ENCODE measurements at regions not wholly inside any gene's neighbourhood (a gene's known extent, or its start where the extent isn't known, plus 50 kb on each side); places are given as distances from the start of the nearest gene placed in this dataset.

DNA sequence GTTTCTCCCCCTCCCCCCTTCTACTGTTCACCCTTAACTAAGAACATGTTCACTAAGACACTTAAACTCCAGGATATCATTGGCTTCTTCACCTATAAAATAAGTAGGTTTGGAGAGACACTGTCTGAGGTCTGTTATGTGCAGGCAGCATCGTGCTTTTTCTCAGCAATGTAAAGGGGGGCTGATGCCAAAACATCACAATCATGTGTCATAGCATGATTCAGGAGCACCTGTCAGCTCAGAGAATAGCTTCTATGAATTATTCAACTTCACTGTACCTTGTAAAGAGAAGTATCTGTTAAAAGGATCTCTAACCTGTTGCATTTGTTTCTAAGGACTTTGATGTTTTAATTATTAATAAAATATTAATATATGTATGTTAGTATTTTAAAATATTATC is 211.4 kb upstream of the EPHA3 start:
- Mint-ChIP-seq H3K9me3 (peaks cover 0 to 7% of the 10 kb centered on the region in 2 donors), H3K27me3 (no peaks in the 10 kb centered on the region), H3K4me3 (no peak overlapping the region), H3K4me1 (no peaks in the 10 kb centered on the region), H3K27ac (no peak overlapping the region)
- DNase-seq = no peak
- ATAC-seq = no peak

DNA sequence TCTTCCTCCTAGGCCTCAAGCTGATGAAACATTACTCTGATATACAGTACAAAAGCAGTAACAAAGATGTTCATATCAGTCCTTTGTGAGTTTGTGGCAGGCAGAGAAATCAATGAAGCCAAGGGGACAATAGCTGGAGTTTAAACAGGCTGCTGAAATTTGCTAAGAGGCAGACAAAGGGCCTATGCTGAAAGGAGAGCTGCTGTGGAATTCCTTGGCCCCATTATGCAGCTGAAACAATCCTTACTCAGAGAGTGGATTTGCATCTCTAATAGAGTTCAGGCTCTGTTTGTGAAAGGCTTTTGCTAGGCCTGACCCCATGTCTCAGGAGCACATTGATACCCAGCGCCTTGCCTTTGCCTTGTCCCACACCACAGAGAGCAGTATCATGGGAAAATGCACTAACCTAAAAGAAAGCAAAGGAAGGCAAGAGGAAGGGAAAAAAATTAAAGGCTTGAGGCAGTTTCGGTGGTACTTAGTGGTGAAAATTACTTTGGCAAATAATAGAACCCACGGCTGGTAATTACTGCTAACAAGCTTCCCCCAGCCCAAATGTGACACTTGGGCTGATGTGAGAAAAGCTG is 195.0 kb upstream of the EPHA3 start:
- DNase-seq (no peak), ATAC-seq (no peak)
- Mint-ChIP-seq H3K9me3 (peaks cover 0 to 4% of the 10 kb centered on the region in 2 donors), H3K27me3 (no peaks in the 10 kb centered on the region), H3K4me3 (no peak overlapping the region), H3K27ac (no peak overlapping the region), H3K4me1 (no peaks in the 10 kb centered on the region)

DNA sequence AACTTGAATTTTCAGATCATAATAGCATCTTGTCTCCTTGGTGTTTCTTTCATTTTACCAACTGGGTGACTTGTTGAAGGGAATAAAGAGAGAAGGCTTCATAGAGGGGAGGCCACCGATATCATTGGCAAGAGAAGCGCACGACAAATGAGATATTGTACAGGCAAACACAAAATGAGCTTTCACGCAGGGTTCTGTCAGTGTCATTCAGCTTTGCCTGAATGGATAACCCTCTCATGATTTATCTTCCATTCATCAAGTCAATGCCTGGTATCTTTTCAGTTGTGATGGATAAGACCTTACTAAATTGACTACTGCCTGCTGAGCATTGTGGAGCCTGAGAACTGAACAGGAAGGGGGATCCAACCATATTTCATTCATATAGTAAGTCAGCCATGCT is 188.6 kb upstream of the EPHA3 start:
- Mint-ChIP-seq H3K4me1 (no peaks in the 10 kb centered on the region), H3K4me3 (no peak overlapping the region), H3K27ac (no peak overlapping the region), H3K9me3 (peaks cover 0 to 9% of the 10 kb centered on the region in 2 donors), H3K27me3 (no peaks in the 10 kb centered on the region)
- ATAC-seq (no peak), DNase-seq (no peak)

DNA sequence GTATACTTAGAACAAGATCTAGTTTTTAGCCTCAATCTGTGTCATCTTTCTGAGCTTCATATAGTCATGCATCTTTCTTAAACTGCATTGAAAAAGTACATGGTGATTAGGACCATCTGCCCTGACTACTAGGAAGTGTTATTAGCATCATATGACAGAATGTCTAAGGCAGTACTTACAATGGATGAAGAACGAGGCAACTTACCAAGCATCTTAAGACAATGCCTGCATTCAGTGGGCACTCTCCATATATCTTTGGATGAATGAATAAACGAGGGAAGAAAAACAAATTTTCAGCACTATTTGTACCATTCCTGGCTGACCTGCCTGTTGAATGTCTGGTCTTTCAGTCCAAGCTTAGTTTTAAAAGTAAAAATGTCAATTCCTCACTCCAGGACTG is 185.4 kb upstream of the EPHA3 start:
- H3K4me1 Mint-ChIP-seq = no peaks in the 10 kb centered on the region
- peaks cover 0 to 4% of the 10 kb centered on the region in 2 donors for H3K9me3 Mint-ChIP-seq
- H3K27ac Mint-ChIP-seq = no peak overlapping the region
- no peak overlapping the region for H3K4me3 Mint-ChIP-seq
- ATAC-seq (no peak), DNase-seq (no peak)
- H3K27me3 Mint-ChIP-seq = no peaks in the 10 kb centered on the region

- Mint-ChIP-seq H3K4me1 (no peaks in the 10 kb centered on the region), H3K4me3 (no peak overlapping the region), H3K9me3 (no peaks in the 10 kb centered on the region), H3K27me3 (no peaks in the 10 kb centered on the region), H3K27ac (no peak overlapping the region)
- DNase-seq (no peak), ATAC-seq (no peak)
Measured at GRCh38 chr3:88926221-88926620, 181.2 kb upstream of the EPHA3 start.

- H3K4me3 Mint-ChIP-seq = no peak overlapping the region
- no peaks in the 10 kb centered on the region for H3K4me1 Mint-ChIP-seq
- H3K27ac Mint-ChIP-seq = no peak overlapping the region
- DNase-seq (no peak), ATAC-seq (no peak)
- H3K9me3 Mint-ChIP-seq = peaks cover 0 to 9% of the 10 kb centered on the region in 2 donors
- no peaks in the 10 kb centered on the region for H3K27me3 Mint-ChIP-seq
Measured at GRCh38 chr3:88930611-88931010, 176.8 kb upstream of the EPHA3 start.

GRCh38 chr3:88936831-88937230 is 170.6 kb upstream of the EPHA3 start:
- Mint-ChIP-seq H3K4me3 (no peak overlapping the region), H3K9me3 (peaks cover 8 to 22% of the 10 kb centered on the region in 2 donors), H3K27me3 (no peaks in the 10 kb centered on the region), H3K27ac (no peak overlapping the region), H3K4me1 (no peaks in the 10 kb centered on the region)
- ATAC-seq (no peak), DNase-seq (no peak)

- peaks cover 8 to 14% of the 10 kb centered on the region in 2 donors for H3K9me3 Mint-ChIP-seq
- no peak overlapping the region for H3K4me3 Mint-ChIP-seq
- H3K27me3 Mint-ChIP-seq = no peaks in the 10 kb centered on the region
- no peaks in the 10 kb centered on the region for H3K4me1 Mint-ChIP-seq
- no peak overlapping the region for H3K27ac Mint-ChIP-seq
- DNase-seq = no peak
- ATAC-seq = no peak
Measured at GRCh38 chr3:88940296-88940695, 167.1 kb upstream of the EPHA3 start.

GRCh38 chr3:88947013-88947412 is 160.4 kb upstream of the EPHA3 start:
- DNase-seq = no peak
- Mint-ChIP-seq H3K9me3 (peaks cover 8 to 12% of the 10 kb centered on the region in 2 donors), H3K4me3 (no peak overlapping the region)

GRCh38 chr3:88954853-88955252 is 152.6 kb upstream of the EPHA3 start:
- no peak for DNase-seq
- ATAC-seq = no peak
- no peaks in the 10 kb centered on the region for H3K27me3 Mint-ChIP-seq
- no peaks in the 10 kb centered on the region for H3K4me1 Mint-ChIP-seq
- no peak overlapping the region for H3K4me3 Mint-ChIP-seq
- H3K27ac Mint-ChIP-seq = no peak overlapping the region
- peaks cover 0 to under 1% of the 10 kb centered on the region in 2 donors for H3K9me3 Mint-ChIP-seq

More at GRCh38 chr3:88947013-88947412, 160.4 kb upstream of the EPHA3 start:
- no peak for ATAC-seq
- Mint-ChIP-seq H3K27ac (no peak overlapping the region), H3K4me1 (no peaks in the 10 kb centered on the region), H3K27me3 (no peaks in the 10 kb centered on the region)

DNA sequence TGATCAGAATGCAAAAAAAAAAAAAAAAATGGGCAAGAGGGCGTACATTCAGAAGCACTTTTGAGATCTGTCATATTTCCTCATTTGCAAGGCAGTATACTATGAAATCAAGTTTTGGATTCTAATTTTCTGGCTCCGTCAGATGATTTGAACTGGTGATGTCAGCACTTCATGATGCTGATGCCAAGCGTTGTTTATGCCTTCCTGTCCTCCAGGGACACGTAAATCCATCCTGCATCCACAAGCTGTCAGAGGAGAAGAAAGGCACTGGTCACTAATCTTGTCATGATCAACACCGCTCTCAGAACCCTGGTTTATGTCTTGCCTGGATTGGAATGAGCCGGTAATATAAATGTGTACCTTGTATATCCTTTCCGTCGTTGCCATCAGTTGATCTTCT is 152.1 kb upstream of the EPHA3 start:
- DNase-seq = no peak
- Mint-ChIP-seq H3K9me3 (peaks cover 0 to 5% of the 10 kb centered on the region in 2 donors), H3K4me3 (no peak overlapping the region), H3K27me3 (no peaks in the 10 kb centered on the region), H3K27ac (no peak overlapping the region), H3K4me1 (no peaks in the 10 kb centered on the region)
- no peak for ATAC-seq

- no peak overlapping the region for H3K4me3 Mint-ChIP-seq
- no peaks in the 10 kb centered on the region for H3K4me1 Mint-ChIP-seq
- no peaks in the 10 kb centered on the region for H3K27me3 Mint-ChIP-seq
- peaks cover 0 to 8% of the 10 kb centered on the region in 2 donors for H3K9me3 Mint-ChIP-seq
- DNase-seq = no peak
- no peak for ATAC-seq
- H3K27ac Mint-ChIP-seq = no peak overlapping the region
Measured at GRCh38 chr3:88957711-88958439, 149.5 kb upstream of the EPHA3 start.

DNA sequence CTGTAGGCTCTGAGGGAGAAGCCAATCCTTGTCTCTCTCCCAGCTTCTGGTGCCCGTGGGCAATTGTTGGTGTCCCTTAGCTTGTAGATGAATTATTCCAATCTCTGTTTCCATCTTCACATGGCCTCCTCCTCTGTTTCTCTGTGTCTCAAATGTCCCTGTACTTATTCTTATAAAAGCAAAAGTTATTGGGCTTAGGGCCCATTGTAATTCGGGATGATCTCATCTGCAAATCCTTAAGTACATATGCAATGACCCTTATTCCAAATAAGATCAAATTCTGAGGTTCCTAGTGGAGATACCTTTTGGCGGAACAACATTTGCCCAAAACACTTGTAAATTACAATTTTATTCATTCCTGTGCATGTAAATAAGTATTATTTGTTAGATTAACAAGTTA is 147.4 kb upstream of the EPHA3 start:
- Mint-ChIP-seq H3K4me3 (no peak overlapping the region), H3K27ac (no peak overlapping the region), H3K4me1 (no peaks in the 10 kb centered on the region), H3K9me3 (peaks cover 7 to 24% of the 10 kb centered on the region in 2 donors), H3K27me3 (no peaks in the 10 kb centered on the region)
- no peak for DNase-seq
- ATAC-seq = no peak

DNA sequence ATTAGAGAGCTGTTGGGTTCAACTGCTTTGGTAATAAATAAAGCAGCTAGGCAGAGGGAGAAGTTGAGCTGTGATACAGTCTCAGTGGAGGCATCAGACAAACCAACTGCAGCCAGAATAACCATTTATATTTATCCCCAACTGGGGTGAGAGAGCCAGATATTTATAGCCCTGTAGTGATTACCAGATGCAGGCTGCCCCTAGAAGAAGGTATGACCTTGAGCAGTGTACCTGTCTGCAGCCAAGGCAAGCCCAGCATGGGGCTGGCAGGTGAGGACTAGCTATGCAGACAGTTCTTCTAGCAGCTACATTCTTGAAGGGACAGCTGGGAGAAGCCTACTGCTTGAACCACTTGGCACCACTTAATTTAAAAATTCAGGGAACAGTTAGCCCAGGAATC is 144.4 kb upstream of the EPHA3 start:
- DNase-seq (no peak), ATAC-seq (no peak)
- H3K9me3 Mint-ChIP-seq = peaks cover 7 to 24% of the 10 kb centered on the region in 2 donors
- H3K27me3 Mint-ChIP-seq = no peaks in the 10 kb centered on the region
- no peaks in the 10 kb centered on the region for H3K4me1 Mint-ChIP-seq
- no peak overlapping the region for H3K4me3 Mint-ChIP-seq
- no peak overlapping the region for H3K27ac Mint-ChIP-seq

DNA sequence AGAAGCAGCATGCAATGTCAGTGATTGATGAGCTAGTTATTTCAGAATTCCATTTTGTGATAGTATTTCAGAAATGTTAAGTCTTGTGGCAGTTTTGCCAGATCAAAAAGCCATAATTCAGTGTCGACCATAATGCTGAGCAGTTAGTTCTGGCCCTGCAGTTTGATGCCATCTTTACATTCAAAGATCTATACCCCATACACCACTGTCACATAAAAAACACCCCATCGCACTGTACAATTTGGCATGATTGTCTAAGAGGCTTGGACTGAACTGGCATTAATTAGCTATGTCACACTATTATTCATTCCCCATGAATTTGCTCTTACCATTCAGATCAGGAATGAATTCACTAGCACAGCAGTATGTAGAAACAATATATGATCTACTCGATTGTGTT is 127.7 kb upstream of the EPHA3 start:
- H3K4me3 Mint-ChIP-seq = no peak overlapping the region
- DNase-seq (no peak), ATAC-seq (no peak)
- no peak overlapping the region for H3K27ac Mint-ChIP-seq
- H3K4me1 Mint-ChIP-seq = no peaks in the 10 kb centered on the region
- no peaks in the 10 kb centered on the region for H3K27me3 Mint-ChIP-seq
- no peaks in the 10 kb centered on the region for H3K9me3 Mint-ChIP-seq

- ATAC-seq (no peak), DNase-seq (no peak)
- Mint-ChIP-seq H3K27ac (no peak overlapping the region), H3K4me3 (no peak overlapping the region), H3K4me1 (no peaks in the 10 kb centered on the region), H3K9me3 (peaks cover 0 to 1% of the 10 kb centered on the region in 2 donors), H3K27me3 (no peaks in the 10 kb centered on the region)
Measured at GRCh38 chr3:88983458-88983857, 124.0 kb upstream of the EPHA3 start.

DNA sequence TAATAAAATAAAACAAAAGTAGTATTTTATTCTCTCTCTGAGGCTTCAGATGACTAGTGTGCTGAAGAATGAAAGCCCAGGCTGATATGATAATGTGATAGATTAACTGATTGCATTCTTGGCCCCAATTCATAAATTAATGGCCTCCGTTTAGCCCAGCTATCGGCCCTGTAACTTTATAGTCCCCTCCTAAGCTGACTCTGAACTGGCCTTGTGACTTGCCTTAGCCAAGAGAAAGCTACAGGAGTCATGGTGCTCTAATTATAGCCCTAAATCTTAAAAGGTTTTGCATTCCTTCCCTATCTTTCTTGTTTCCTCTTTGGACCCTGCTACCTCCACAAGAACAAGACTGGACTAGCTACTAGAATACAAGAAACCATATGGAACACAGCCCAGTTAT is 123.2 kb upstream of the EPHA3 start:
- H3K4me1 Mint-ChIP-seq = no peaks in the 10 kb centered on the region
- H3K27ac Mint-ChIP-seq = no peak overlapping the region
- no peaks in the 10 kb centered on the region for H3K27me3 Mint-ChIP-seq
- H3K9me3 Mint-ChIP-seq = peaks cover 0 to 9% of the 10 kb centered on the region in 2 donors
- ATAC-seq = no peak
- H3K4me3 Mint-ChIP-seq = no peak overlapping the region
- DNase-seq = no peak
